ENCODE measurements at regions not wholly inside any gene's neighbourhood (a gene's known extent, or its start where the extent isn't known, plus 50 kb on each side); places are given as distances from the start of the nearest gene placed in this dataset.

GRCh38 chr6:44776344-44776743 lies 388.8 kb downstream of the CDC5L start:
- TF ChIP-seq CTCF (IDR thresholded peaks at IDR 0.05; ENCODE audit: poor library complexity, severe bottlenecking) (no peak), RAD21 (conservative IDR thresholded peaks at IDR 0.05) (no peak), EP300 (conservative IDR thresholded peaks at IDR 0.05; ENCODE audit: poor library complexity, severe bottlenecking) (no peak), EZH2 (IDR thresholded peaks at IDR 0.05; ENCODE audit: borderline replicate concordance, insufficient read depth, low read length, poor library complexity, severe bottlenecking) (no peak), MXI1 (conservative IDR thresholded peaks at IDR 0.05; ENCODE audit: poor library complexity, severe bottlenecking) (no peak), SMC3 (conservative IDR thresholded peaks at IDR 0.05; ENCODE audit: poor library complexity) (no peak)

Measured in neural cell (in vitro differentiated cells).